Esophagus muscularis mucosa (tissue), 4 donors: ENCODE measurements at regions not wholly inside any gene's neighbourhood (a gene's known extent, or its start where the extent isn't known, plus 50 kb on each side); places are given as distances from the start of the nearest gene placed in this dataset.

Experiments
- EP300 ChIP-seq: sonication (generic); formaldehyde crosslinking; IDR thresholded peaks from one replicate; pipeline ENCODE4 v1.6.1; 2017; ENCODE audit warnings: antibody characterized with exemption
- POLR2A ChIP-seq: fragments of 450-650 bp; IDR thresholded peaks from one replicate; pipeline ENCODE4 v1.6.1; 2017; ENCODE audit warnings: antibody characterized with exemption, moderate library complexity, mild to moderate bottlenecking, low read depth
- POLR2AphosphoS5 ChIP-seq, 2 donors: sonication (generic); formaldehyde crosslinking; IDR thresholded peaks; one replicate each; pipeline ENCODE4 v1.6.1; 2017; ENCODE audit warnings: antibody characterized with exemption in 2 of 2
- TF ChIP-seq, protein P1 (sequence below), 3 experiments: fragments of 200-600 bp in 2 of 3; fragments of 450-650 bp in 1 of 3; sonication (generic) in 2 of 3; IDR thresholded peaks; one replicate each; pipeline ENCODE4 v1.5.1; 2017 to 2019; ENCODE audit warnings: antibody characterized with exemption in 3 of 3, mild to moderate bottlenecking in 2 of 3, moderate library complexity in 1 of 3

DNA sequence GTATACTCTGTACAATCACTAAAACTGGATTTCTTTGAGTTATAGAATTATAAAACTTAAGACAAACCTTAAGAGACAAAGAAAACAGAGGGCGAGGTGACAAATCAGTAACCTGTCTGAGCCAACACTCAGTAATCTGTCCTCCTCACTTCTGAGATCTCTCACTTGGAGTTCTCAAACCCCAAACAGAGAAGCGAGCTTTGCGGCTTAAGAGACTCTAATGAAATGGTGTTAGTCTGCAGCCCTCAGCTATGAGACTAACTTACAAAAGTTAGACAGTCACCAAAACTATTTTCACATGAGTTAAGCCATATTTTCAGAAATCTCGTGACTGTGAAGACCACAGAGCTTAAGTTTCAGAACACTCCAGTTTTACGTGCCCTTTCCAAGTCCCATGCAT, 140.6 kb downstream of the TMX3 start:
- TF ChIP-seq, protein P1, sequence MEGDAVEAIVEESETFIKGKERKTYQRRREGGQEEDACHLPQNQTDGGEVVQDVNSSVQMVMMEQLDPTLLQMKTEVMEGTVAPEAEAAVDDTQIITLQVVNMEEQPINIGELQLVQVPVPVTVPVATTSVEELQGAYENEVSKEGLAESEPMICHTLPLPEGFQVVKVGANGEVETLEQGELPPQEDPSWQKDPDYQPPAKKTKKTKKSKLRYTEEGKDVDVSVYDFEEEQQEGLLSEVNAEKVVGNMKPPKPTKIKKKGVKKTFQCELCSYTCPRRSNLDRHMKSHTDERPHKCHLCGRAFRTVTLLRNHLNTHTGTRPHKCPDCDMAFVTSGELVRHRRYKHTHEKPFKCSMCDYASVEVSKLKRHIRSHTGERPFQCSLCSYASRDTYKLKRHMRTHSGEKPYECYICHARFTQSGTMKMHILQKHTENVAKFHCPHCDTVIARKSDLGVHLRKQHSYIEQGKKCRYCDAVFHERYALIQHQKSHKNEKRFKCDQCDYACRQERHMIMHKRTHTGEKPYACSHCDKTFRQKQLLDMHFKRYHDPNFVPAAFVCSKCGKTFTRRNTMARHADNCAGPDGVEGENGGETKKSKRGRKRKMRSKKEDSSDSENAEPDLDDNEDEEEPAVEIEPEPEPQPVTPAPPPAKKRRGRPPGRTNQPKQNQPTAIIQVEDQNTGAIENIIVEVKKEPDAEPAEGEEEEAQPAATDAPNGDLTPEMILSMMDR (IDR thresholded peaks at IDR 0.05), result no peak
- TF ChIP-seq POLR2A, result no peak
- TF ChIP-seq POLR2AphosphoS5 (IDR thresholded peaks at IDR 0.05), result no peak
- TF ChIP-seq EP300, result no peak
